GM23338 (cell line): ENCODE measurements at regions not wholly inside any gene's neighbourhood (a gene's known extent, or its start where the extent isn't known, plus 50 kb on each side); places are given as distances from the start of the nearest gene placed in this dataset.
A peak's percentile ranks its signal among the peaks of the same experiment; 100 is the strongest.

Source experiments
- ATAC-seq: fragments of 200-7000 bp; cut with Tn5 transposase; 3 replicates; pipeline ENCODE4 v1.9.1; 2020
- DNase-seq: peaks from one replicate; pipeline ENCODE4 v3.0.0-alpha.2; 2015; ENCODE audit warnings: low spot score
- H2AFZ ChIP-seq: fragments of 200-600 bp; sonication (generic); 2 replicates; pipeline ENCODE4 v1.8.0; 2016; ENCODE audit warnings: antibody characterized with exemption, mild to moderate bottlenecking, moderate library complexity
- H3F3A ChIP-seq: fragments of 200-600 bp; sonication (generic); replicated peaks from 2 replicates; pipeline ENCODE4 v1.8.0; 2017; ENCODE audit warnings: antibody characterized with exemption, mixed run types, low read depth
- H3K27ac ChIP-seq: fragments of 200-600 bp; sonication (generic); 2 replicates; pipeline ENCODE4 v1.6.1; 2016; ENCODE audit warnings: low read depth
- H3K27me3 ChIP-seq: fragments of 200-600 bp; sonication (generic); 2 replicates; pipeline ENCODE4 v1.8.0; 2016; ENCODE audit warnings: mild to moderate bottlenecking, mixed run types, moderate library complexity; ENCODE audit not compliant: insufficient read depth
- H3K36me3 ChIP-seq: fragments of 200-600 bp; sonication (generic); 2 replicates; pipeline ENCODE4 v1.8.0; 2016; ENCODE audit warnings: mild to moderate bottlenecking; ENCODE audit not compliant: insufficient read depth
- H3K4me1 ChIP-seq: fragments of 200-600 bp; sonication (generic); 2 replicates; pipeline ENCODE4 v1.8.0; 2016; ENCODE audit warnings: mild to moderate bottlenecking, moderate library complexity; ENCODE audit not compliant: insufficient read depth
- H3K4me2 ChIP-seq: fragments of 200-600 bp; sonication (generic); 2 replicates; pipeline ENCODE4 v1.7.1; 2017; ENCODE audit warnings: mixed run types
- H3K4me3 ChIP-seq: fragments of 200-600 bp; sonication (generic); 2 replicates; pipeline ENCODE4 v1.6.1; 2016; ENCODE audit warnings: mixed run types
- H3K79me2 ChIP-seq: fragments of 200-600 bp; sonication (generic); replicated peaks from 2 replicates; pipeline ENCODE4 v1.8.0; 2017; ENCODE audit warnings: mild to moderate bottlenecking; ENCODE audit not compliant: insufficient read depth
- H3K9me2 ChIP-seq: fragments of 200-600 bp; sonication (generic); 2 replicates; pipeline ENCODE4 v1.8.0; 2017; ENCODE audit not compliant: insufficient read depth
- H4K20me1 ChIP-seq: fragments of 200-600 bp; sonication (generic); replicated peaks from 2 replicates; pipeline ENCODE4 v1.8.0; 2017; ENCODE audit warnings: mild to moderate bottlenecking; ENCODE audit not compliant: insufficient read depth
- H3K27ac Mint-ChIP-seq: 2 replicates; pipeline ENCODE4 v1.8.0; 2020; ENCODE audit warnings: inconsistent platforms, mild to moderate bottlenecking, moderate library complexity, mixed read lengths
- H3K27me3 Mint-ChIP-seq: 3 replicates; pipeline ENCODE4 v1.8.0; 2022; ENCODE audit warnings: low read depth, mild to moderate bottlenecking, moderate library complexity, mixed read lengths, inconsistent platforms; ENCODE audit not compliant: insufficient read depth, poor library complexity
- H3K36me3 Mint-ChIP-seq: 3 replicates; pipeline ENCODE4 v1.8.0; 2021; ENCODE audit warnings: low read depth, mild to moderate bottlenecking, inconsistent platforms, moderate library complexity, mixed read lengths
- H3K4me1 Mint-ChIP-seq: 3 replicates; pipeline ENCODE4 v1.8.0; 2020; ENCODE audit warnings: mild to moderate bottlenecking, inconsistent platforms, mixed read lengths
- H3K4me3 Mint-ChIP-seq: 3 replicates; pipeline ENCODE4 v1.8.0; 2021; ENCODE audit warnings: moderate library complexity, mild to moderate bottlenecking, inconsistent platforms, mixed read lengths
- H3K9me3 Mint-ChIP-seq: 3 replicates; pipeline ENCODE4 v1.8.0; 2020; ENCODE audit warnings: moderate library complexity, mild to moderate bottlenecking, inconsistent platforms, mixed read lengths
- CREB1 ChIP-seq: fragments of 250-450 bp; sonication (Bioruptor Pico); IDR thresholded peaks from 2 replicates; pipeline ENCODE4 v1.5.0; 2020; ENCODE audit warnings: low read depth, mild to moderate bottlenecking, moderate library complexity
- EZH2 ChIP-seq: fragments of 200-600 bp; sonication (generic); IDR thresholded peaks from one replicate; pipeline ENCODE4 v1.8.0; 2017; ENCODE audit warnings: antibody characterized with exemption, mild to moderate bottlenecking, low read depth; ENCODE audit not compliant: unreplicated experiment
- EZH2phosphoT487 ChIP-seq: fragments of 200-600 bp; sonication (generic); IDR thresholded peaks from one replicate; pipeline ENCODE4 v1.8.1; 2018; ENCODE audit warnings: antibody characterized with exemption; ENCODE audit not compliant: unreplicated experiment
- JUNB ChIP-seq: IDR thresholded peaks from one replicate; pipeline ENCODE4 v1.6.1; 2016; ENCODE audit warnings: antibody characterized with exemption; ENCODE audit not compliant: unreplicated experiment
- NANOG ChIP-seq: IDR thresholded peaks from 2 replicates; pipeline ENCODE4 v1.6.1; 2016; ENCODE audit warnings: antibody characterized with exemption, borderline replicate concordance
- POLR2AphosphoS5 ChIP-seq: IDR thresholded peaks from 2 replicates; pipeline ENCODE4 v1.6.1; 2016; ENCODE audit warnings: antibody characterized with exemption, low read depth
- STAT1 ChIP-seq: IDR thresholded peaks from one replicate; pipeline ENCODE4 v1.6.1; 2016; ENCODE audit warnings: antibody characterized with exemption; ENCODE audit not compliant: unreplicated experiment
- ZNF114 ChIP-seq: fragments of 250-450 bp; sonication (Bioruptor Pico); IDR thresholded peaks from 2 replicates; pipeline ENCODE4 v1.5.0; 2020; ENCODE audit warnings: mild to moderate bottlenecking, moderate library complexity
- ZNF331 ChIP-seq: fragments of 250-450 bp; sonication (Bioruptor Pico); IDR thresholded peaks from 2 replicates; pipeline ENCODE4 v1.5.0; 2020; ENCODE audit warnings: low read depth, mild to moderate bottlenecking, moderate library complexity
- TF ChIP-seq, protein P1 (sequence below), 2 experiments: fragments of 200-600 bp in 1 of 2; sonication (generic) in 1 of 2; conservative IDR thresholded peaks; 2 replicates each; pipeline versions ENCODE4 v1.5.1 to v1.6.1; 2016 to 2017; ENCODE audit warnings: antibody characterized with exemption in 2 of 2, low read depth in 2 of 2, mild to moderate bottlenecking in 2 of 2, moderate library complexity in 1 of 2
- TF ChIP-seq, protein P2 (sequence below): IDR thresholded peaks from one replicate; pipeline ENCODE4 v1.6.1; 2018; ENCODE audit warnings: antibody characterized with exemption; ENCODE audit not compliant: unreplicated experiment
- TF ChIP-seq, protein P3 (sequence below): IDR thresholded peaks from 2 replicates; pipeline ENCODE4 v1.6.1; 2016; ENCODE audit warnings: antibody characterized with exemption
- TF ChIP-seq, protein P4 (sequence below): fragments of 250-450 bp; sonication (Bioruptor Pico); IDR thresholded peaks from 2 replicates; pipeline ENCODE4 v1.5.0; 2020; ENCODE audit warnings: mild to moderate bottlenecking, moderate library complexity

- Mint-ChIP-seq H3K4me1 (peaks cover 13% of the 10 kb centered on the region), H3K27ac (no peak overlapping the region), H3K36me3 (no peaks in the 10 kb centered on the region), H3K27me3 (peaks cover 9% of the 10 kb centered on the region), H3K9me3 (peaks cover 2% of the 10 kb centered on the region; the same call in 2 of the 3 replicates), H3K4me3 (no peak overlapping the region)
- Histone ChIP-seq H3K36me3 (no peaks in the 10 kb centered on the region), H3K9me2 (no peaks in the 10 kb centered on the region), H3K79me2 (no peaks in the 10 kb centered on the region), H4K20me1 (no peaks in the 10 kb centered on the region), H3K27me3 (no peaks in the 10 kb centered on the region), H3K4me1 (peaks cover 6% of the 10 kb centered on the region; the same call in 1 of the 2 replicates), H2AFZ (no peak overlapping the region), H3K27ac (no peak overlapping the region), H3K4me2 (no peak overlapping the region), H3F3A (no peaks in the 10 kb centered on the region), H3K4me3 (no peak overlapping the region)
- ATAC-seq (peak; percentile 9; the same call in 1 of the 3 replicates), DNase-seq (no peak)
- TF ChIP-seq ZNF114 (CRISPR knock-in tag) (no peak), EZH2phosphoT487 (no peak), STAT1 (no peak), ZNF331 (CRISPR knock-in tag) (no peak), EZH2 (no peak), JUNB (no peak), NANOG (no peak), POLR2AphosphoS5 (no peak), CREB1 (CRISPR knock-in tag) (no peak)
- TF ChIP-seq, protein P1, sequence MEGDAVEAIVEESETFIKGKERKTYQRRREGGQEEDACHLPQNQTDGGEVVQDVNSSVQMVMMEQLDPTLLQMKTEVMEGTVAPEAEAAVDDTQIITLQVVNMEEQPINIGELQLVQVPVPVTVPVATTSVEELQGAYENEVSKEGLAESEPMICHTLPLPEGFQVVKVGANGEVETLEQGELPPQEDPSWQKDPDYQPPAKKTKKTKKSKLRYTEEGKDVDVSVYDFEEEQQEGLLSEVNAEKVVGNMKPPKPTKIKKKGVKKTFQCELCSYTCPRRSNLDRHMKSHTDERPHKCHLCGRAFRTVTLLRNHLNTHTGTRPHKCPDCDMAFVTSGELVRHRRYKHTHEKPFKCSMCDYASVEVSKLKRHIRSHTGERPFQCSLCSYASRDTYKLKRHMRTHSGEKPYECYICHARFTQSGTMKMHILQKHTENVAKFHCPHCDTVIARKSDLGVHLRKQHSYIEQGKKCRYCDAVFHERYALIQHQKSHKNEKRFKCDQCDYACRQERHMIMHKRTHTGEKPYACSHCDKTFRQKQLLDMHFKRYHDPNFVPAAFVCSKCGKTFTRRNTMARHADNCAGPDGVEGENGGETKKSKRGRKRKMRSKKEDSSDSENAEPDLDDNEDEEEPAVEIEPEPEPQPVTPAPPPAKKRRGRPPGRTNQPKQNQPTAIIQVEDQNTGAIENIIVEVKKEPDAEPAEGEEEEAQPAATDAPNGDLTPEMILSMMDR (conservative IDR thresholded peaks at IDR 0.05; ENCODE audit: low read depth in 2 of 2) = no peak
- TF ChIP-seq, protein P2, sequence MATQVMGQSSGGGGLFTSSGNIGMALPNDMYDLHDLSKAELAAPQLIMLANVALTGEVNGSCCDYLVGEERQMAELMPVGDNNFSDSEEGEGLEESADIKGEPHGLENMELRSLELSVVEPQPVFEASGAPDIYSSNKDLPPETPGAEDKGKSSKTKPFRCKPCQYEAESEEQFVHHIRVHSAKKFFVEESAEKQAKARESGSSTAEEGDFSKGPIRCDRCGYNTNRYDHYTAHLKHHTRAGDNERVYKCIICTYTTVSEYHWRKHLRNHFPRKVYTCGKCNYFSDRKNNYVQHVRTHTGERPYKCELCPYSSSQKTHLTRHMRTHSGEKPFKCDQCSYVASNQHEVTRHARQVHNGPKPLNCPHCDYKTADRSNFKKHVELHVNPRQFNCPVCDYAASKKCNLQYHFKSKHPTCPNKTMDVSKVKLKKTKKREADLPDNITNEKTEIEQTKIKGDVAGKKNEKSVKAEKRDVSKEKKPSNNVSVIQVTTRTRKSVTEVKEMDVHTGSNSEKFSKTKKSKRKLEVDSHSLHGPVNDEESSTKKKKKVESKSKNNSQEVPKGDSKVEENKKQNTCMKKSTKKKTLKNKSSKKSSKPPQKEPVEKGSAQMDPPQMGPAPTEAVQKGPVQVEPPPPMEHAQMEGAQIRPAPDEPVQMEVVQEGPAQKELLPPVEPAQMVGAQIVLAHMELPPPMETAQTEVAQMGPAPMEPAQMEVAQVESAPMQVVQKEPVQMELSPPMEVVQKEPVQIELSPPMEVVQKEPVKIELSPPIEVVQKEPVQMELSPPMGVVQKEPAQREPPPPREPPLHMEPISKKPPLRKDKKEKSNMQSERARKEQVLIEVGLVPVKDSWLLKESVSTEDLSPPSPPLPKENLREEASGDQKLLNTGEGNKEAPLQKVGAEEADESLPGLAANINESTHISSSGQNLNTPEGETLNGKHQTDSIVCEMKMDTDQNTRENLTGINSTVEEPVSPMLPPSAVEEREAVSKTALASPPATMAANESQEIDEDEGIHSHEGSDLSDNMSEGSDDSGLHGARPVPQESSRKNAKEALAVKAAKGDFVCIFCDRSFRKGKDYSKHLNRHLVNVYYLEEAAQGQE = no peak
- TF ChIP-seq, protein P3, sequence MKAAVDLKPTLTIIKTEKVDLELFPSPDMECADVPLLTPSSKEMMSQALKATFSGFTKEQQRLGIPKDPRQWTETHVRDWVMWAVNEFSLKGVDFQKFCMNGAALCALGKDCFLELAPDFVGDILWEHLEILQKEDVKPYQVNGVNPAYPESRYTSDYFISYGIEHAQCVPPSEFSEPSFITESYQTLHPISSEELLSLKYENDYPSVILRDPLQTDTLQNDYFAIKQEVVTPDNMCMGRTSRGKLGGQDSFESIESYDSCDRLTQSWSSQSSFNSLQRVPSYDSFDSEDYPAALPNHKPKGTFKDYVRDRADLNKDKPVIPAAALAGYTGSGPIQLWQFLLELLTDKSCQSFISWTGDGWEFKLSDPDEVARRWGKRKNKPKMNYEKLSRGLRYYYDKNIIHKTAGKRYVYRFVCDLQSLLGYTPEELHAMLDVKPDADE = no peak
- TF ChIP-seq, protein P4, sequence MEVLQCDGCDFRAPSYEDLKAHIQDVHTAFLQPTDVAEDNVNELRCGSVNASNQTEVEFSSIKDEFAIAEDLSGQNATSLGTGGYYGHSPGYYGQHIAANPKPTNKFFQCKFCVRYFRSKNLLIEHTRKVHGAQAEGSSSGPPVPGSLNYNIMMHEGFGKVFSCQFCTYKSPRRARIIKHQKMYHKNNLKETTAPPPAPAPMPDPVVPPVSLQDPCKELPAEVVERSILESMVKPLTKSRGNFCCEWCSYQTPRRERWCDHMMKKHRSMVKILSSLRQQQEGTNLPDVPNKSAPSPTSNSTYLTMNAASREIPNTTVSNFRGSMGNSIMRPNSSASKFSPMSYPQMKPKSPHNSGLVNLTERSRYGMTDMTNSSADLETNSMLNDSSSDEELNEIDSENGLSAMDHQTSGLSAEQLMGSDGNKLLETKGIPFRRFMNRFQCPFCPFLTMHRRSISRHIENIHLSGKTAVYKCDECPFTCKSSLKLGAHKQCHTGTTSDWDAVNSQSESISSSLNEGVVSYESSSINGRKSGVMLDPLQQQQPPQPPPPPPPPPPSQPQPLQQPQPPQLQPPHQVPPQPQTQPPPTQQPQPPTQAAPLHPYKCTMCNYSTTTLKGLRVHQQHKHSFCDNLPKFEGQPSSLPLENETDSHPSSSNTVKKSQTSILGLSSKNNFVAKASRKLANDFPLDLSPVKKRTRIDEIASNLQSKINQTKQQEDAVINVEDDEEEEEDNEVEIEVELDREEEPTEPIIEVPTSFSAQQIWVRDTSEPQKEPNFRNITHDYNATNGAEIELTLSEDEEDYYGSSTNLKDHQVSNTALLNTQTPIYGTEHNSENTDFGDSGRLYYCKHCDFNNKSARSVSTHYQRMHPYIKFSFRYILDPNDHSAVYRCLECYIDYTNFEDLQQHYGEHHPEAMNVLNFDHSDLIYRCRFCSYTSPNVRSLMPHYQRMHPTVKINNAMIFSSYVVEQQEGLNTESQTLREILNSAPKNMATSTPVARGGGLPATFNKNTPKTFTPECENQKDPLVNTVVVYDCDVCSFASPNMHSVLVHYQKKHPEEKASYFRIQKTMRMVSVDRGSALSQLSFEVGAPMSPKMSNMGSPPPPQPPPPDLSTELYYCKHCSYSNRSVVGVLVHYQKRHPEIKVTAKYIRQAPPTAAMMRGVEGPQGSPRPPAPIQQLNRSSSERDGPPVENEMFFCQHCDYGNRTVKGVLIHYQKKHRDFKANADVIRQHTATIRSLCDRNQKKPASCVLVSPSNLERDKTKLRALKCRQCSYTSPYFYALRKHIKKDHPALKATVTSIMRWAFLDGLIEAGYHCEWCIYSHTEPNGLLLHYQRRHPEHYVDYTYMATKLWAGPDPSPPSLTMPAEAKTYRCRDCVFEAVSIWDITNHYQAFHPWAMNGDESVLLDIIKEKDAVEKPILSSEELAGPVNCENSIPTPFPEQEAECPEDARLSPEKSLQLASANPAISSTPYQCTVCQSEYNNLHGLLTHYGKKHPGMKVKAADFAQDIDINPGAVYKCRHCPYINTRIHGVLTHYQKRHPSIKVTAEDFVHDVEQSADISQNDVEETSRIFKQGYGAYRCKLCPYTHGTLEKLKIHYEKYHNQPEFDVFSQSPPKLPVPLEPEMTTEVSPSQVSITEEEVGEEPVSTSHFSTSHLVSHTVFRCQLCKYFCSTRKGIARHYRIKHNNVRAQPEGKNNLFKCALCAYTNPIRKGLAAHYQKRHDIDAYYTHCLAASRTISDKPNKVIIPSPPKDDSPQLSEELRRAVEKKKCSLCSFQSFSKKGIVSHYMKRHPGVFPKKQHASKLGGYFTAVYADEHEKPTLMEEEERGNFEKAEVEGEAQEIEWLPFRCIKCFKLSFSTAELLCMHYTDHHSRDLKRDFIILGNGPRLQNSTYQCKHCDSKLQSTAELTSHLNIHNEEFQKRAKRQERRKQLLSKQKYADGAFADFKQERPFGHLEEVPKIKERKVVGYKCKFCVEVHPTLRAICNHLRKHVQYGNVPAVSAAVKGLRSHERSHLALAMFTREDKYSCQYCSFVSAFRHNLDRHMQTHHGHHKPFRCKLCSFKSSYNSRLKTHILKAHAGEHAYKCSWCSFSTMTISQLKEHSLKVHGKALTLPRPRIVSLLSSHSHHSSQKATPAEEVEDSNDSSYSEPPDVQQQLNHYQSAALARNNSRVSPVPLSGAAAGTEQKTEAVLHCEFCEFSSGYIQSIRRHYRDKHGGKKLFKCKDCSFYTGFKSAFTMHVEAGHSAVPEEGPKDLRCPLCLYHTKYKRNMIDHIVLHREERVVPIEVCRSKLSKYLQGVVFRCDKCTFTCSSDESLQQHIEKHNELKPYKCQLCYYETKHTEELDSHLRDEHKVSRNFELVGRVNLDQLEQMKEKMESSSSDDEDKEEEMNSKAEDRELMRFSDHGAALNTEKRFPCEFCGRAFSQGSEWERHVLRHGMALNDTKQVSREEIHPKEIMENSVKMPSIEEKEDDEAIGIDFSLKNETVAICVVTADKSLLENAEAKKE (CRISPR knock-in tag) = no peak
Observed at GRCh38 chr18:79589601-79590091, 90.0 kb upstream of the CTDP1 start.
